GM23338 (cell line): ENCODE measurements at regions not wholly inside any gene's neighbourhood (a gene's known extent, or its start where the extent isn't known, plus 50 kb on each side); places are given as distances from the start of the nearest gene placed in this dataset.

ENCODE experiments used
- ATAC-seq: fragments of 200-7000 bp; cut with Tn5 transposase; 3 replicates; pipeline ENCODE4 v1.9.1; 2020
- DNase-seq: peaks from one replicate; pipeline ENCODE4 v3.0.0-alpha.2; 2015; ENCODE audit warnings: low spot score
- H2AFZ ChIP-seq: fragments of 200-600 bp; sonication (generic); 2 replicates; pipeline ENCODE4 v1.8.0; 2016; ENCODE audit warnings: antibody characterized with exemption, mild to moderate bottlenecking, moderate library complexity
- H3F3A ChIP-seq: fragments of 200-600 bp; sonication (generic); replicated peaks from 2 replicates; pipeline ENCODE4 v1.8.0; 2017; ENCODE audit warnings: antibody characterized with exemption, mixed run types, low read depth
- H3K27ac ChIP-seq: fragments of 200-600 bp; sonication (generic); 2 replicates; pipeline ENCODE4 v1.6.1; 2016; ENCODE audit warnings: low read depth
- H3K27me3 ChIP-seq: fragments of 200-600 bp; sonication (generic); 2 replicates; pipeline ENCODE4 v1.8.0; 2016; ENCODE audit warnings: mild to moderate bottlenecking, mixed run types, moderate library complexity; ENCODE audit not compliant: insufficient read depth
- H3K36me3 ChIP-seq: fragments of 200-600 bp; sonication (generic); 2 replicates; pipeline ENCODE4 v1.8.0; 2016; ENCODE audit warnings: mild to moderate bottlenecking; ENCODE audit not compliant: insufficient read depth
- H3K4me1 ChIP-seq: fragments of 200-600 bp; sonication (generic); 2 replicates; pipeline ENCODE4 v1.8.0; 2016; ENCODE audit warnings: mild to moderate bottlenecking, moderate library complexity; ENCODE audit not compliant: insufficient read depth
- H3K4me2 ChIP-seq: fragments of 200-600 bp; sonication (generic); 2 replicates; pipeline ENCODE4 v1.7.1; 2017; ENCODE audit warnings: mixed run types
- H3K4me3 ChIP-seq: fragments of 200-600 bp; sonication (generic); 2 replicates; pipeline ENCODE4 v1.6.1; 2016; ENCODE audit warnings: mixed run types
- H3K79me2 ChIP-seq: fragments of 200-600 bp; sonication (generic); replicated peaks from 2 replicates; pipeline ENCODE4 v1.8.0; 2017; ENCODE audit warnings: mild to moderate bottlenecking; ENCODE audit not compliant: insufficient read depth
- H3K9me2 ChIP-seq: fragments of 200-600 bp; sonication (generic); 2 replicates; pipeline ENCODE4 v1.8.0; 2017; ENCODE audit not compliant: insufficient read depth
- H4K20me1 ChIP-seq: fragments of 200-600 bp; sonication (generic); replicated peaks from 2 replicates; pipeline ENCODE4 v1.8.0; 2017; ENCODE audit warnings: mild to moderate bottlenecking; ENCODE audit not compliant: insufficient read depth
- H3K27ac Mint-ChIP-seq: 2 replicates; pipeline ENCODE4 v1.8.0; 2020; ENCODE audit warnings: inconsistent platforms, mild to moderate bottlenecking, moderate library complexity, mixed read lengths
- H3K27me3 Mint-ChIP-seq: 3 replicates; pipeline ENCODE4 v1.8.0; 2022; ENCODE audit warnings: low read depth, mild to moderate bottlenecking, moderate library complexity, mixed read lengths, inconsistent platforms; ENCODE audit not compliant: insufficient read depth, poor library complexity
- H3K36me3 Mint-ChIP-seq: 3 replicates; pipeline ENCODE4 v1.8.0; 2021; ENCODE audit warnings: low read depth, mild to moderate bottlenecking, inconsistent platforms, moderate library complexity, mixed read lengths
- H3K4me1 Mint-ChIP-seq: 3 replicates; pipeline ENCODE4 v1.8.0; 2020; ENCODE audit warnings: mild to moderate bottlenecking, inconsistent platforms, mixed read lengths
- H3K4me3 Mint-ChIP-seq: 3 replicates; pipeline ENCODE4 v1.8.0; 2021; ENCODE audit warnings: moderate library complexity, mild to moderate bottlenecking, inconsistent platforms, mixed read lengths
- H3K9me3 Mint-ChIP-seq: 3 replicates; pipeline ENCODE4 v1.8.0; 2020; ENCODE audit warnings: moderate library complexity, mild to moderate bottlenecking, inconsistent platforms, mixed read lengths
- ZNF114 ChIP-seq: fragments of 250-450 bp; sonication (Bioruptor Pico); IDR thresholded peaks from 2 replicates; pipeline ENCODE4 v1.5.0; 2020; ENCODE audit warnings: mild to moderate bottlenecking, moderate library complexity
- TF ChIP-seq, protein P1 (sequence below): IDR thresholded peaks from 2 replicates; pipeline ENCODE4 v1.6.1; 2016; ENCODE audit warnings: antibody characterized with exemption
- TF ChIP-seq, protein P2 (sequence below), 2 experiments: fragments of 200-600 bp in 1 of 2; sonication (generic) in 1 of 2; conservative IDR thresholded peaks; 2 replicates each; pipeline versions ENCODE4 v1.5.1 to v1.6.1; 2016 to 2017; ENCODE audit warnings: antibody characterized with exemption in 2 of 2, low read depth in 2 of 2, mild to moderate bottlenecking in 2 of 2, moderate library complexity in 1 of 2
- TF ChIP-seq, protein P3 (sequence below): fragments of 250-450 bp; sonication (Bioruptor Pico); IDR thresholded peaks from 2 replicates; pipeline ENCODE4 v1.5.0; 2020; ENCODE audit warnings: mild to moderate bottlenecking, moderate library complexity

DNA sequence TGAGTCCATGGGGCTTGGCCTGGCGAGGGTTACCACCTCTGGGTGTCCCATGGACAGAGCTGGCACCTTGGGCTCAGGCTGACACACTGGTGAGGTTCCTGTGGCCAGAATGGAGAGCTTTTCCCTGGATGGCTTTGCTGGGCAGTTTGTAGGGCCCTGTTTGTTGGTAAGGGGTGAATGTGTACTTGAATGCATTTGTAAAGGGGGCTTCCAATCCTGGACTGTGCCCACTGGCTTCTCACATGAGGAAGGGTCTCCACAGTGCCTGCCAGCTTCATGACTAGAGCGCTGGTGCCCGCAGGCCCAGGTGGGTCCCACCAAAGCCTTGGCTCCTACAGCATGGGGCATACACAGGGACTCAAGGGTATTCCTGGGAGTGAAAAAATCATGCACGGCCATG, 103.5 kb upstream of the SIX2 start:
- peaks cover 4% of the 10 kb centered on the region; the same call in 1 of the 2 replicates for H3K9me2 ChIP-seq
- no peak overlapping the region for H2AFZ ChIP-seq
- no peaks in the 10 kb centered on the region for H3K4me1 Mint-ChIP-seq
- no peak overlapping the region for H3K4me2 ChIP-seq
- H3K79me2 ChIP-seq = no peaks in the 10 kb centered on the region
- H3K27me3 Mint-ChIP-seq = peaks cover 5% of the 10 kb centered on the region
- H3K27me3 ChIP-seq = no peaks in the 10 kb centered on the region
- H3K36me3 Mint-ChIP-seq = no peaks in the 10 kb centered on the region
- no peaks in the 10 kb centered on the region for H3K4me1 ChIP-seq
- no peaks in the 10 kb centered on the region for H3K9me3 Mint-ChIP-seq
- no peaks in the 10 kb centered on the region for H3K36me3 ChIP-seq
- H3K27ac Mint-ChIP-seq = no peak overlapping the region
- ATAC-seq = no peak
- TF ChIP-seq, protein P1, sequence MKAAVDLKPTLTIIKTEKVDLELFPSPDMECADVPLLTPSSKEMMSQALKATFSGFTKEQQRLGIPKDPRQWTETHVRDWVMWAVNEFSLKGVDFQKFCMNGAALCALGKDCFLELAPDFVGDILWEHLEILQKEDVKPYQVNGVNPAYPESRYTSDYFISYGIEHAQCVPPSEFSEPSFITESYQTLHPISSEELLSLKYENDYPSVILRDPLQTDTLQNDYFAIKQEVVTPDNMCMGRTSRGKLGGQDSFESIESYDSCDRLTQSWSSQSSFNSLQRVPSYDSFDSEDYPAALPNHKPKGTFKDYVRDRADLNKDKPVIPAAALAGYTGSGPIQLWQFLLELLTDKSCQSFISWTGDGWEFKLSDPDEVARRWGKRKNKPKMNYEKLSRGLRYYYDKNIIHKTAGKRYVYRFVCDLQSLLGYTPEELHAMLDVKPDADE = no peak
- TF ChIP-seq, protein P2, sequence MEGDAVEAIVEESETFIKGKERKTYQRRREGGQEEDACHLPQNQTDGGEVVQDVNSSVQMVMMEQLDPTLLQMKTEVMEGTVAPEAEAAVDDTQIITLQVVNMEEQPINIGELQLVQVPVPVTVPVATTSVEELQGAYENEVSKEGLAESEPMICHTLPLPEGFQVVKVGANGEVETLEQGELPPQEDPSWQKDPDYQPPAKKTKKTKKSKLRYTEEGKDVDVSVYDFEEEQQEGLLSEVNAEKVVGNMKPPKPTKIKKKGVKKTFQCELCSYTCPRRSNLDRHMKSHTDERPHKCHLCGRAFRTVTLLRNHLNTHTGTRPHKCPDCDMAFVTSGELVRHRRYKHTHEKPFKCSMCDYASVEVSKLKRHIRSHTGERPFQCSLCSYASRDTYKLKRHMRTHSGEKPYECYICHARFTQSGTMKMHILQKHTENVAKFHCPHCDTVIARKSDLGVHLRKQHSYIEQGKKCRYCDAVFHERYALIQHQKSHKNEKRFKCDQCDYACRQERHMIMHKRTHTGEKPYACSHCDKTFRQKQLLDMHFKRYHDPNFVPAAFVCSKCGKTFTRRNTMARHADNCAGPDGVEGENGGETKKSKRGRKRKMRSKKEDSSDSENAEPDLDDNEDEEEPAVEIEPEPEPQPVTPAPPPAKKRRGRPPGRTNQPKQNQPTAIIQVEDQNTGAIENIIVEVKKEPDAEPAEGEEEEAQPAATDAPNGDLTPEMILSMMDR (conservative IDR thresholded peaks at IDR 0.05; ENCODE audit: low read depth in 2 of 2) = no peak
- TF ChIP-seq, protein P3, sequence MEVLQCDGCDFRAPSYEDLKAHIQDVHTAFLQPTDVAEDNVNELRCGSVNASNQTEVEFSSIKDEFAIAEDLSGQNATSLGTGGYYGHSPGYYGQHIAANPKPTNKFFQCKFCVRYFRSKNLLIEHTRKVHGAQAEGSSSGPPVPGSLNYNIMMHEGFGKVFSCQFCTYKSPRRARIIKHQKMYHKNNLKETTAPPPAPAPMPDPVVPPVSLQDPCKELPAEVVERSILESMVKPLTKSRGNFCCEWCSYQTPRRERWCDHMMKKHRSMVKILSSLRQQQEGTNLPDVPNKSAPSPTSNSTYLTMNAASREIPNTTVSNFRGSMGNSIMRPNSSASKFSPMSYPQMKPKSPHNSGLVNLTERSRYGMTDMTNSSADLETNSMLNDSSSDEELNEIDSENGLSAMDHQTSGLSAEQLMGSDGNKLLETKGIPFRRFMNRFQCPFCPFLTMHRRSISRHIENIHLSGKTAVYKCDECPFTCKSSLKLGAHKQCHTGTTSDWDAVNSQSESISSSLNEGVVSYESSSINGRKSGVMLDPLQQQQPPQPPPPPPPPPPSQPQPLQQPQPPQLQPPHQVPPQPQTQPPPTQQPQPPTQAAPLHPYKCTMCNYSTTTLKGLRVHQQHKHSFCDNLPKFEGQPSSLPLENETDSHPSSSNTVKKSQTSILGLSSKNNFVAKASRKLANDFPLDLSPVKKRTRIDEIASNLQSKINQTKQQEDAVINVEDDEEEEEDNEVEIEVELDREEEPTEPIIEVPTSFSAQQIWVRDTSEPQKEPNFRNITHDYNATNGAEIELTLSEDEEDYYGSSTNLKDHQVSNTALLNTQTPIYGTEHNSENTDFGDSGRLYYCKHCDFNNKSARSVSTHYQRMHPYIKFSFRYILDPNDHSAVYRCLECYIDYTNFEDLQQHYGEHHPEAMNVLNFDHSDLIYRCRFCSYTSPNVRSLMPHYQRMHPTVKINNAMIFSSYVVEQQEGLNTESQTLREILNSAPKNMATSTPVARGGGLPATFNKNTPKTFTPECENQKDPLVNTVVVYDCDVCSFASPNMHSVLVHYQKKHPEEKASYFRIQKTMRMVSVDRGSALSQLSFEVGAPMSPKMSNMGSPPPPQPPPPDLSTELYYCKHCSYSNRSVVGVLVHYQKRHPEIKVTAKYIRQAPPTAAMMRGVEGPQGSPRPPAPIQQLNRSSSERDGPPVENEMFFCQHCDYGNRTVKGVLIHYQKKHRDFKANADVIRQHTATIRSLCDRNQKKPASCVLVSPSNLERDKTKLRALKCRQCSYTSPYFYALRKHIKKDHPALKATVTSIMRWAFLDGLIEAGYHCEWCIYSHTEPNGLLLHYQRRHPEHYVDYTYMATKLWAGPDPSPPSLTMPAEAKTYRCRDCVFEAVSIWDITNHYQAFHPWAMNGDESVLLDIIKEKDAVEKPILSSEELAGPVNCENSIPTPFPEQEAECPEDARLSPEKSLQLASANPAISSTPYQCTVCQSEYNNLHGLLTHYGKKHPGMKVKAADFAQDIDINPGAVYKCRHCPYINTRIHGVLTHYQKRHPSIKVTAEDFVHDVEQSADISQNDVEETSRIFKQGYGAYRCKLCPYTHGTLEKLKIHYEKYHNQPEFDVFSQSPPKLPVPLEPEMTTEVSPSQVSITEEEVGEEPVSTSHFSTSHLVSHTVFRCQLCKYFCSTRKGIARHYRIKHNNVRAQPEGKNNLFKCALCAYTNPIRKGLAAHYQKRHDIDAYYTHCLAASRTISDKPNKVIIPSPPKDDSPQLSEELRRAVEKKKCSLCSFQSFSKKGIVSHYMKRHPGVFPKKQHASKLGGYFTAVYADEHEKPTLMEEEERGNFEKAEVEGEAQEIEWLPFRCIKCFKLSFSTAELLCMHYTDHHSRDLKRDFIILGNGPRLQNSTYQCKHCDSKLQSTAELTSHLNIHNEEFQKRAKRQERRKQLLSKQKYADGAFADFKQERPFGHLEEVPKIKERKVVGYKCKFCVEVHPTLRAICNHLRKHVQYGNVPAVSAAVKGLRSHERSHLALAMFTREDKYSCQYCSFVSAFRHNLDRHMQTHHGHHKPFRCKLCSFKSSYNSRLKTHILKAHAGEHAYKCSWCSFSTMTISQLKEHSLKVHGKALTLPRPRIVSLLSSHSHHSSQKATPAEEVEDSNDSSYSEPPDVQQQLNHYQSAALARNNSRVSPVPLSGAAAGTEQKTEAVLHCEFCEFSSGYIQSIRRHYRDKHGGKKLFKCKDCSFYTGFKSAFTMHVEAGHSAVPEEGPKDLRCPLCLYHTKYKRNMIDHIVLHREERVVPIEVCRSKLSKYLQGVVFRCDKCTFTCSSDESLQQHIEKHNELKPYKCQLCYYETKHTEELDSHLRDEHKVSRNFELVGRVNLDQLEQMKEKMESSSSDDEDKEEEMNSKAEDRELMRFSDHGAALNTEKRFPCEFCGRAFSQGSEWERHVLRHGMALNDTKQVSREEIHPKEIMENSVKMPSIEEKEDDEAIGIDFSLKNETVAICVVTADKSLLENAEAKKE = no peak
- no peak for TF ChIP-seq ZNF114 (CRISPR knock-in tag)
- no peaks in the 10 kb centered on the region for H4K20me1 ChIP-seq
- DNase-seq = no peak
- H3K4me3 ChIP-seq = no peak overlapping the region
- H3F3A ChIP-seq = no peaks in the 10 kb centered on the region
- H3K27ac ChIP-seq = no peak overlapping the region
- H3K4me3 Mint-ChIP-seq = no peak overlapping the region
